Activated B cell treated with CpG ODN at 0.5 μM for 24 hours (primary cell): ENCODE measurements at regions not wholly inside any gene's neighbourhood (a gene's known extent, or its start where the extent isn't known, plus 50 kb on each side); places are given as distances from the start of the nearest gene placed in this dataset.
"Not testable (repeated sequence)": the region's sequence is repeated elsewhere in the genome, so short reads cannot be mapped to it uniquely, and the experiment has no call there.

Experiments used
- ATAC-seq: fragments of 200-7000 bp; cut with Tn5 transposase; one replicate; pipeline ENCODE4 v1.10.0; 2021; ENCODE audit warnings: low read depth, mild to moderate bottlenecking, moderate library complexity
- CTCF ChIA-PET: fragments of 350-600 bp; sonication (Branson Sonifier 250); formaldehyde crosslinking; loops from one replicate; lab custom pipeline; 2021; ENCODE audit warnings: antibody characterized with exemption; lab: Charles Lee
- POLR2A ChIA-PET: fragments of 350-600 bp; sonication (Branson Sonifier 250); formaldehyde crosslinking; loops from one replicate; lab custom pipeline; 2021; ENCODE audit warnings: antibody characterized with exemption; lab: Charles Lee
- DNase-seq: peaks from one replicate; pipeline ENCODE4 v3.0.0; 2022
- H3K27ac Mint-ChIP-seq: one replicate; pipeline ENCODE4 v1.8.0; 2020; ENCODE audit warnings: mixed read lengths
- H3K27me3 Mint-ChIP-seq: one replicate; pipeline ENCODE4 v1.8.0; 2021; ENCODE audit warnings: mixed read lengths
- H3K36me3 Mint-ChIP-seq: one replicate; pipeline ENCODE4 v1.8.0; 2021; ENCODE audit warnings: low read depth, mixed read lengths
- H3K4me1 Mint-ChIP-seq: one replicate; pipeline ENCODE4 v1.8.0; 2021; ENCODE audit warnings: mixed read lengths
- H3K4me3 Mint-ChIP-seq: one replicate; pipeline ENCODE4 v1.8.0; 2020; ENCODE audit warnings: mild to moderate bottlenecking, mixed read lengths
- H3K9me3 Mint-ChIP-seq: one replicate; pipeline ENCODE4 v1.8.0; 2020; ENCODE audit warnings: mixed read lengths
- intact Hi-C: fragments of 100-400 bp; cut with micrococcal nuclease; formaldehyde crosslinking; loops from one replicate; pipeline ENCODE4 v1.15.1; 2024
- TF ChIP-seq, protein P1 (sequence below): fragments of 200-600 bp; IDR thresholded peaks from one replicate; pipeline ENCODE4 v1.8.0; 2022; ENCODE audit warnings: antibody characterized with exemption, mild to moderate bottlenecking

DNA sequence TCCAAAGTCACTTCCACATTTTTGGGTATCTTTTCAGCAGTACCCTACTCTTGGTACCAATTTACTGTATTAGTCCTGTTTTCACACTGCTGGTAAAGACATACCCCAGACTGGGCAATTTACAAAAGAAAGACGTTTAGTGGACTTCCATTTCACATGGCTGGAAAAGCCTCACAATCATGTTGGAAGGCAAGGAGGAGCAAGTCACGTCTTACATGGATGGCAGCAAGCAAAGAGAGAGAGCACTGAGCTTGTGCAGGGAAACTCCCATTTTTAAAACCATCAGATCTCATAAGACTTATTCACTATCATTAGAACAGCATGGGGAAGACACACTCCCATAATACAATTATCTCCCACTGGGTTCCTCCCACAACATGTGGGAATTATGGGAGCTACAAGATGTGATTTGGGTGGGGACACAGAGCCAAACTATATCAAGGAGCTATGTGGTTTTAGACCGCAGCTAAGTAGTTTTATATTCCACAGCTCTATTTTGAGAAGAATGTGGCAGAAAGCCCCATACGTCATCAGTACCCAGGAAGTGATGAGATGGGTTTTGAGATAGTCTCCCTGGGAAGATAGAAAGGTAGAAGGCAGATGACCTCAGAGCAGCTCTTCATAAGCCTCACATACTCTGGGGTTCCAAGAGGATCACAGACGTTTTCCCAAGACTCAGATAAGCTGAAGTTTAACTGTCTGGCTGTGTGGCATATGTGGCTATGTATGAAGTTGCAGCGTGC, 96.3 kb downstream of the APIP start:
- H3K27me3 Mint-ChIP-seq, result peaks cover 13% of the 10 kb centered on the region
- CTCF ChIA-PET, result interaction anchor here (0.6 to 1.0 kb wide), 2 partner anchors 234 to 324 kb away, joined by 3 read pairs; no protein-coding TSS in a partner anchor
- H3K27ac Mint-ChIP-seq, result no peak overlapping the region
- no peak overlapping the region for H3K4me3 Mint-ChIP-seq
- no peak for ATAC-seq
- no peaks in the 10 kb centered on the region for H3K36me3 Mint-ChIP-seq
- no peak for DNase-seq
- peaks cover 5% of the 10 kb centered on the region for H3K9me3 Mint-ChIP-seq
- POLR2A ChIA-PET, result no interaction called here
- TF ChIP-seq, protein P1, sequence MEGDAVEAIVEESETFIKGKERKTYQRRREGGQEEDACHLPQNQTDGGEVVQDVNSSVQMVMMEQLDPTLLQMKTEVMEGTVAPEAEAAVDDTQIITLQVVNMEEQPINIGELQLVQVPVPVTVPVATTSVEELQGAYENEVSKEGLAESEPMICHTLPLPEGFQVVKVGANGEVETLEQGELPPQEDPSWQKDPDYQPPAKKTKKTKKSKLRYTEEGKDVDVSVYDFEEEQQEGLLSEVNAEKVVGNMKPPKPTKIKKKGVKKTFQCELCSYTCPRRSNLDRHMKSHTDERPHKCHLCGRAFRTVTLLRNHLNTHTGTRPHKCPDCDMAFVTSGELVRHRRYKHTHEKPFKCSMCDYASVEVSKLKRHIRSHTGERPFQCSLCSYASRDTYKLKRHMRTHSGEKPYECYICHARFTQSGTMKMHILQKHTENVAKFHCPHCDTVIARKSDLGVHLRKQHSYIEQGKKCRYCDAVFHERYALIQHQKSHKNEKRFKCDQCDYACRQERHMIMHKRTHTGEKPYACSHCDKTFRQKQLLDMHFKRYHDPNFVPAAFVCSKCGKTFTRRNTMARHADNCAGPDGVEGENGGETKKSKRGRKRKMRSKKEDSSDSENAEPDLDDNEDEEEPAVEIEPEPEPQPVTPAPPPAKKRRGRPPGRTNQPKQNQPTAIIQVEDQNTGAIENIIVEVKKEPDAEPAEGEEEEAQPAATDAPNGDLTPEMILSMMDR, result no peak
- intact Hi-C loops, result no loop called here
- no peaks in the 10 kb centered on the region for H3K4me1 Mint-ChIP-seq

- H3K4me3 Mint-ChIP-seq, ATAC-seq, intact Hi-C loops, DNase-seq, H3K36me3 Mint-ChIP-seq, CTCF ChIA-PET, H3K4me1 Mint-ChIP-seq, H3K27ac Mint-ChIP-seq, POLR2A ChIA-PET: not testable (repeated sequence)
- peaks cover 13% of the 10 kb centered on the region for H3K27me3 Mint-ChIP-seq
- H3K9me3 Mint-ChIP-seq, result peaks cover 10% of the 10 kb centered on the region
Measured at GRCh38 chr11:34817812-34818211, 98.4 kb downstream of the APIP start.

GRCh38 chr11:34816698-34817213, 99.4 kb downstream of the APIP start:
- no peak overlapping the region for H3K4me3 Mint-ChIP-seq
- DNase-seq, result no peak
- peaks cover 6% of the 10 kb centered on the region for H3K36me3 Mint-ChIP-seq
- TF ChIP-seq, protein P1, result no peak
- H3K4me1 Mint-ChIP-seq, result no peaks in the 10 kb centered on the region
- POLR2A ChIA-PET, result no interaction called here
- CTCF ChIA-PET, result interaction anchor here (0.7 kb wide), 1 partner anchor 1922 kb away, joined by 3 read pairs; no protein-coding TSS in a partner anchor
- no peak overlapping the region for H3K27ac Mint-ChIP-seq
- peaks cover 18% of the 10 kb centered on the region for H3K9me3 Mint-ChIP-seq
- no peak for ATAC-seq
- intact Hi-C loops, result no loop called here
- peaks cover 8% of the 10 kb centered on the region for H3K27me3 Mint-ChIP-seq

GRCh38 chr11:34812905-34813576, 103.1 kb downstream of the APIP start:
- no peak for DNase-seq
- ChIA-PET CTCF (no interaction called here), POLR2A (no interaction called here)
- Mint-ChIP-seq H3K36me3 (peaks cover 6% of the 10 kb centered on the region), H3K4me1 (no peaks in the 10 kb centered on the region), H3K9me3 (peaks cover 18% of the 10 kb centered on the region), H3K27ac (no peak overlapping the region), H3K4me3 (no peak overlapping the region), H3K27me3 (peaks cover 15% of the 10 kb centered on the region)
- intact Hi-C loops, result no loop called here
- no peak for ATAC-seq
- TF ChIP-seq, protein P1, result no peak

DNA sequence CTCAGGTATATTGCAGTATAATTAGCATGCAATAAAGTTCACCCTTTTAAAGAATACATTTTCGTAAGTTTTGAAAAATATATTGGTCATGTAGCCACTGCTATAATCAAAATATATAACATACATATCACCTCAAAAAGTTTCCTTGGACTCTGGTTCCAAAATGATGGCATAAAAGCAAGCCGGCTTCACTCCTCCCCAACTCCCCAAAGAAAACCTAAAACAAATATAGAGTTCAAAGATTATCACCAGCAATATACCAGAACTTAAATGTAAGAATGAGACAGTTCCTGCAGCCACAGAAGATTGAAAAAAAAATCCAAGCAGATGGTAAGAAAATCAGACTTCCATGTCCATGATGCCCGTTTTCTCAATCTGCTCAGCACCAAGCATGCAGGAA, 104.3 kb downstream of the APIP start:
- ChIA-PET POLR2A (no interaction called here), CTCF (no interaction called here)
- Mint-ChIP-seq H3K36me3 (peaks cover 6% of the 10 kb centered on the region), H3K27ac (no peak overlapping the region), H3K9me3 (peaks cover 13% of the 10 kb centered on the region), H3K4me3 (no peak overlapping the region), H3K27me3 (peaks cover 19% of the 10 kb centered on the region), H3K4me1 (no peaks in the 10 kb centered on the region)
- intact Hi-C loops, result no loop called here
- no peak for DNase-seq
- TF ChIP-seq, protein P1, result no peak
- no peak for ATAC-seq
